EH (cell line): ENCODE measurements at regions not wholly inside any gene's neighbourhood (a gene's known extent, or its start where the extent isn't known, plus 50 kb on each side); places are given as distances from the start of the nearest gene placed in this dataset.

Experiments
- DNase-seq: peaks from one replicate; pipeline ENCODE4 v3.0.0-alpha.2; 2015; ENCODE audit warnings: low read depth

DNA sequence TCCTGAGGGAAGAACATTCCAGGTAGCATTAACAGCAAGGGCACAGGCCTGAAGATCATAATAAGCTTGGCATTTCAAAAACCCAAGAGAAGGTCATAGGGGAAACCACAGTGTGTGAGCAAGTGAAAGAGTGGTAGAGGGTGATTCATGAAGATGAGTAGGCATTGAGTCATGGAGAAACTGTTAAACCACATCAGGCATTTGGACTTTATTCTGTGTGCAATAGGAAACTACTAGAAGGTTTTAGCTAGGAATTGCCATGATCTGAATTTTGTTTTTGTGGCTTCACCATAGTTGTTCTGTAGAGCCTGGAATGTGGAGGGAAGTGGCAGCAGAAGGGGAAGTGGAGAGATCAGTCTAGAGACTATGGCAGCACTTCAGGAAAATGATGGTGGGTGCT lies 359.0 kb upstream of the PTBP2 start:
- peak; percentile 99 for DNase-seq

GRCh38 chr1:96363826-96364225 lies 357.8 kb upstream of the PTBP2 start:
- DNase-seq, result peak; percentile 29

- peak; percentile 66 for DNase-seq
These were observed 357.0 kb upstream of the PTBP2 start for GRCh38 chr1:96364576-96364975.

GRCh38 chr1:96365076-96365475 lies 356.5 kb upstream of the PTBP2 start:
- peak; percentile 25 for DNase-seq

- peak; percentile 31 for DNase-seq
These were observed 355.8 kb upstream of the PTBP2 start for GRCh38 chr1:96365596-96366390.

DNA sequence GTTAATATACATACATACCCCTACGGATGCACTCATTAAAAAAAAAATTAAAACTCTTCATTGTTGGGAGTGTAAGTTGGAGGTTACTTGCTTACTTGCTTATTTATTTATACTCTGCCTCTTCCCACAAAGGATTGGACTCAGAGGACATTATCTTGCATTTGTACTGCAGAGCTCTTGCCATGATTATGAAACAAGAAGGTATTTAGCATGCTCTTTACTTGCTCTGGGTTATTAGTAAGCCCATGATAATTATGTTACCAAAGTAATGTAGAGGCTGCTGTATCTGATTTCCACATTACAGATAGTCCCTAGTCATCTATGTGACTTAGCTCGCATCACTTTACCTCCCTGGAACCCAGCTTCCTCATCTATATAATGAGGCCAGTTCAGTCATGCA lies 355.1 kb upstream of the PTBP2 start:
- no peak for DNase-seq

- no peak for DNase-seq
These were observed 353.8 kb upstream of the PTBP2 start for GRCh38 chr1:96367791-96368190.

DNA sequence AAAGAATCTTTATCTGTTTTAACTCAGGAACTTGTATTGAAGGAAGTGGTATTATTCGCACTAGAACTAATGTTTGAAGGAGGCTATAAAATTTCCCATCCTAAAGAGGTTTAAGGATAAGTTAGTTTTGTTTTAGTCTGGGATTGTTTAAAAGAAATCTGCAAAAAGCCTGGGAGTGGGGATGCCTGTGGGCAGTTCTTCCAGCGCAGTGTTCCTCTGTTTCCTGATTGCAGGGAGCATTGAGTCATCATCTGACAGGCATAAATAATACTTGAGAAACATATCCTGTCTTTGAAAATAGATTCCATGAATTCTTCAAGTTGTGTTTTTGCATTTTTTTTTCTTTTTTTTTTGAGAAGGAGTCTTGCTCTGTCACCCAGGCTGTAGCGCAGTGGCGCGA lies 350.8 kb upstream of the PTBP2 start:
- DNase-seq, result peak; percentile 96

DNA sequence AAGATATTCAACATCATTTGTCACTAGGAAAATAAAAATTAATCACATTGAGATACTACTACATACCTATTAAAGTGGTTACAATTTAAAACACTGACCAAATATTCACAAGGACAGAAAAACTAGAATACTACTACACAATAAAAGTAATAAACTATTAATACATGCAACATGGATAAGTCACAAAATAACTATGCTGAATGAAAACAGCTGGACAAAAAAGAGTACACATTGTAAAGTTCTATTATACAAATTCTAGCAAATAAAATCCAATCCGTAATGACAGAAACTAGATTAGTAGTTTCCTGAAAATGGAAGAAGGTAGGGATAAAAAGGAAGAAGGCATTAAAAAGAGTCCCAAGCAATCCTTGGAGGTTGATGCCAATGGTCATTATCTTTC lies 348.7 kb upstream of the PTBP2 start:
- DNase-seq, result peak; percentile 32

DNA sequence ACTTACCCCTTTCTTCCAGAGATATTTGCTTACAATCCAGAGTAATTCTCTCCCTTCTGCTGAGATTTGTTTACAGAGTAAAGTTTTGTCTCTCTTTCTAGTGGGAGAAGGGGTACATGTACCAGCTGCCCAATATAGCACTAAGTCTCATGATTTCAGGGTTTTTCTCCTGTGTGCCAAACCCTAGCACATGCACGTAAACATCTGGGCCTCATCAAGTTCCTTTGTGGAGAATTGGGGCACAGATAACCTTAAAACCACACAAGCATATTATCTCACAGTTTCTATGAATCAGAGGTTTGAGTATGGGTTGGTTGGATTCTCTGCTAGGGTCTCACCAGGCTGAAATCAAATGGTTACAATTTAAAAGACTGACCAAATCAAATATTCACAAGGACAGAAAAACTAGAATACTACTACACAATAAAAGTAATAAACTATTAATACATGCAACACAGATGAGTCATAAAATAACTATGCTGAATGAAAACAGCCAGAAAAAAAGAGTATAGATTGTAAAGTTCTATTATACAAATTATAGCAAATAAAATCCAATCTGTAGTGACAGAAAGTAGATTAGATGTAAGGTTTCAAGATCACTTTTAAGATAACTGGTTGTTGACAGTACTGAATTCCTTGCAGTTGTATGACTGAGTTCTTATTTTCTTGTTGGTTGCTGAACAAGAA lies 347.4 kb upstream of the PTBP2 start:
- DNase-seq, result peak; percentile 32

- DNase-seq, result no peak
These were observed 344.7 kb upstream of the PTBP2 start for GRCh38 chr1:96376846-96377245.

- no peak for DNase-seq
These were observed 337.0 kb upstream of the PTBP2 start for GRCh38 chr1:96384611-96385010.

GRCh38 chr1:96387785-96388184 lies 333.8 kb upstream of the PTBP2 start:
- no peak for DNase-seq

- peak; percentile 79 for DNase-seq
These were observed 332.9 kb upstream of the PTBP2 start for GRCh38 chr1:96388421-96389310.

DNA sequence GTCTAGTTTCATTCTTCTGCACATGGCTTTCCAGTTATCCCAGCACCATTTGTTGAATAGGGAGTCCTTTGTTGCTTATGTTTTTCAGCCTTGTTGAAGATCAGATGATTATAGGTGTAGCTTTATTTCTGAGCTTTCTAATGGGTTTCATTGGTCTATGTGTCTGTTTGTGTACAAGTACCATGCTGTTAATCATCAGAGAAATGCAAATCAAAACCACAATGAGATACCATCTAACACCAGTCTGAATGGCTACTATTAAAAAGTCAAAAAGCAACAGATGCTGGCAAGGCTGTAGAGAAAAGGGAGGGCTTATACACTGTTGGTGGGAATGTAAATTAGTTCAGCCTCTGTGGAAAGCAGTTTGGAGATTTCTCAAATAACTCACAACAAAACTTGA lies 321.5 kb upstream of the PTBP2 start:
- DNase-seq, result no peak

GRCh38 chr1:96409087-96409486 lies 312.5 kb upstream of the PTBP2 start:
- no peak for DNase-seq

DNA sequence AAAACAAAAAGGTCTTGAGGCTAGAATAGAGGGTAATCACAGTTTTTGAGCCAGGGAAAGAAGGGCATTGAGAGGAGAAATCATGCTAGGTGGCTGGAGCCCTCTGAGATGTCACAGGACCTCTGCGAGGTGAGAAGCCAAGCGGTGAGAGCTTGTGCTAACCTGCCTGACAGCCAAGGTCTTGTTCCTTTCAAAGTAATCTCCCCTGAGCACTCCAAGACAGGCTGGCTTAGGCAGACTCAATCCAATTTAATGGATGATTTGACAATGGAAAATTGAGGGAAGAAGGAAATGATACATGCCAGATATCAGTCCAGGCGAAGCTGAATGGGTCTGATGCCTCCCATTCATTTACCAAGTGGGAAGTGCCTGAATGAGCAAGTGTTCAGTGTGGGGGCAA lies 311.9 kb upstream of the PTBP2 start:
- DNase-seq, result no peak

DNA sequence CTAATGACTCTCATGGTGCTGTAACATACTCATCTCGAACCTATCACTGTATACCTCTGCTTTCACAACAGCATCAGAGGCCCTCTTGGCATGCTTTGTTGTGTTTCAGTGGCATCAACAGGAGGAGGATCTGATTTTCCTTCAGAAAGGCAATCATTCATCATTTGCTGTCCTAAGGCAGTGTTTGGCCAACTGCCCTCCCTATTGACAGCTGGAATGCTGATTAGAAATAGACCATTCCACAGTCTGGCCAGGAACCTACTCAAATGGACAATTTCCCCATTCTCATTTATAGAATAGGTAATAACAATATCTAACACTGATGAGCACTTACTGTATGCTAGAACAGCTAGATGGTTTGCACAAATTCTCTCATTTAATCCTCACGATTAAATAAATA lies 310.6 kb upstream of the PTBP2 start:
- no peak for DNase-seq

DNA sequence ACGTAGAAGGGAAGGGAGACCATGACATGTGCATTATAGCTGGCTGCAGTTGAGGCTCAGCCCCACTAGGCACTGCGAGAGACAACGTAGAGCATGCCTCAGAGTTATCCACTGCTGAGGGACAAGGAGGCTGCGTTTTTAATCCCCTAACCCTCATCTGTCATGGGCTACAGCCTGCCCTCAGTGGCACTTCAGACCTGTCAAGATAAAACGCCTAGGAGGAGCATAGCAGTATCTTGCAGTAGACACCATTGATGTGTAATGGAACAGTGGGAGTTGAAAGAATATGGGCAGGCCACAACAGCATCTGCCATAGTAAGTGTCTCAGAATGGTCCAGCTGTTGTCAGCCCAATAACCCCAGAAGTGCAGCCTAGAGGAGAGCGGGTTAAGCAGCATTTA lies 307.0 kb upstream of the PTBP2 start:
- no peak for DNase-seq

GRCh38 chr1:96416111-96416595 lies 305.4 kb upstream of the PTBP2 start:
- DNase-seq, result peak; percentile 97

- no peak for DNase-seq
These were observed 304.7 kb upstream of the PTBP2 start for GRCh38 chr1:96416701-96417444.

GRCh38 chr1:96418969-96419368 lies 302.6 kb upstream of the PTBP2 start:
- DNase-seq, result no peak
